COR-L47 (cell line): ENCODE measurements at regions not wholly inside any gene's neighbourhood (a gene's known extent, or its start where the extent isn't known, plus 50 kb on each side); places are given as distances from the start of the nearest gene placed in this dataset.

ENCODE experiments used
- DNase-seq: peaks from one replicate; lab custom pipeline; 2025; lab: John Stamatoyannopoulos, UW

DNA sequence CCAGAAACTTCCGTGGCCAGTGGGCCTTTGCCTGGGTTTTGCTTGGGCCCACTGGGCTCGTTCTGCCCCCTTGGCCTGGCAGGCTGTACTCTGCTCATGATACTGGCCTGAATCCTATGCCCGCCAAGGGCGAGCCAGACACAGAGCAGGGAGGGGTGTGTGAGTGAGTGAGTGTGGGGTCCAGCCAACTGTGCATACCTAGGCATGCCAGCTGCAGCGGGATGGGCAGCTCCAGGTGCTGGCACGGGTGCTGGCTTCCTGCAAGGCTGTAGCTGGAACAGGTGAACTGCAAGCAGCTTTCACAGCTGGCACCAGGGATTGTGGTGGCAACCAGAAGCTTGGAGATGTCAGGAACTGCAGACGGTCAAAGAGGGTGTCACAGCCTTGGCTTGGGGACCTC lies 1276.4 kb downstream of the SLC16A7 start:
- no peak for DNase-seq

DNA sequence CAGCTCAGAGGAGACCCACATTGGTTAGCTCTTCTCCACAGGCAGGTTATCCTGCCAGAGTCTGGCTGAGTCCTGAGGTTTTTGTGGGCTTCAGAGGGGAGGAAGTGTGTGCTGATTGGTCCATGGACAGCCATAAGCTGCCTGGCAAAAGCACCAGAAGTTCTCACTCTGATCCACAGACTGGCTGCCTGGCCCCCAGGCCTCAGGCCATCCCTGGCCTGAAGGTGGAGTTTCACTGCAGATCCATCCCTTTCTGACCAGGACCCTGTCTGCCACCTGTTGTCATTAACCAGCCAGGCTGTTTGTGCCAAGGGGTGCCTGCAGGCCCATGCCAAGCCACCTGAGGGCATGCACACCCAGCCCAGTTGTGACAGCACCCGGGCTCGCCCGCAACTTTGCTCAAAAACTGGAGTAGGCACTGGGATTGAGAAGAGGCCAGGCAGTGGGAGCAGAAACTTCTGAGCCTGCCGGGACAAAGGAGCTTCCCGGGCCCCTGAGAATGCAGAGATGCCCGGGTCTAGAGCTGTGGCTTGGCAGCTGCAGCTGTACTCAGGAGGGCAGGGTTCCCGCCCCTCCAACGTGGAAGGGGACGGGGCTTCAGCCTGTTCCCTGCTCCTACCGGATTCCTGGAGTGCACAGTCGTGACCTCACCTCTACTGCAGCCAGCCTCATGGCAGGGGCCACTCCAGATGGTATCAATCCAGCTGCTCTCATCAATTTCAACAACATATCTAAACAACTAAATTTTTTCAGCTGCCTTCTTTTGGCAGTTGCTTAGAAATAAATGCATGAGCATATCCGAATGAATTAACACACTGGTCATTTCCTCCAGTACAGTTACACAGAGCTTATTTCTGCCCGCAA lies 1277.3 kb downstream of the SLC16A7 start:
- no peak for DNase-seq

DNA sequence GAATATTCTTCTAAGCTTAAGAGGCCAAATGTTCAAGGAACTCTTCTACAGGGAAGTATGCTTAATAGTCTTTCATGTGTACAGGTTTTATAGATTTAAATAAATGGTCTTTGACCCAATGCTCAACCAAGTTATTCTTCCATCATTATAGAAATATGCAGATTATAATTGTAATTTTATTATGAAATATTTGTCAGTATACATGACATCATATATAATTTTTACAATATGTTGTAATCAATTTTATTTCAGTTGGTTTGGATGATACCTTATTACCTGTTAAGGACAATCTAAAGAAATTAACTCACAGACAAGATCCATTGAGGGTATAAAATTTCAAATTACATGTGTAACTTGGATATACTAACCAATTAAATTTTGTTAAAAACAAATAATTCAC lies 1278.3 kb downstream of the SLC16A7 start:
- DNase-seq = no peak

DNA sequence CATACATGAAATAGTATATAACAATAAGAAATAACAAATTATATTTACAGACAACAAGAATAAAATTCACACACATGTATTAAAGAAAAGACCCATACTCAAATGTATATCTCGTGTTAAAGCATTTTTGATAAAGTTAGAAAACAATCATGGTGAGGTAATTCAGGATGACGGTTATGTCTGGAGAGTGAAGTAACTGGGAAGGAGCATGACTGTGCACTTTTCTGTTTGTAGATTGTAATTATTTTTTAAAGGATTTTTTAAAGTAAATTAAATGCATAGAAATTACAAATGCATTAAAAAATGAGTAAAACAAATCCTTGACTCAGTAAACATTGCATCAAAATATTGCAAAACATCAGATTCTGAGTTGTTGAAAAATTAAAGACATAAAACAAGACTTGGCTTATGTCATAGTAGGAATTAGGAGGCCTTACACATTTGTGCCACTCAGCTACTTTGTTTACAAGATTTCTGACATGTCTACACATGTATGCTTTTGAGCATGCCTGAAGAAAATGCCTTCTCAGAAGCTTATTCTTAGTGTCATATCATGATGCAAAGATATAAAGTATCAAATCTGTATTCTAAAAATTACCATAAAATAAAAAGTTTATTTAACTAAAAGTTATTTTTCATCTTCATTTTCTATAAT lies 1325.1 kb downstream of the SLC16A7 start:
- DNase-seq = no peak

DNA sequence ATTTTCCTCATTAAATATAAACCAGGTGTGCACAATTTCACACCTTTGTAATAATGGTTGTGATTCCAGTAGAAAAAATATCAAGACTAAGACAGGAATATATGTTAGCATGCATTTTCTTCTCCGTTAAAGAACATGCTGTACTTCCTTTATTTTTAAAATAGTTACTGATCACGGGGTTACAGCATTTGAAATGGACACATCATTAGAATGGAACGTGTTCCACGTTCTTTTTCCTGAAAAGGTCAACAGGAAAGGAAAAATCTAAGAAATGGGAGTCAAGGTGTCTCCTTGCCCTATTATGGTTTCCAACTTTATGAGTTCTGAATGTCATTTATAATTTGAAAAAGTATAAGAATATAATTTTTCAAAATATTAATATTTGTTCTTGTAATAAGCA lies 1325.7 kb downstream of the SLC16A7 start:
- DNase-seq = no peak

DNA sequence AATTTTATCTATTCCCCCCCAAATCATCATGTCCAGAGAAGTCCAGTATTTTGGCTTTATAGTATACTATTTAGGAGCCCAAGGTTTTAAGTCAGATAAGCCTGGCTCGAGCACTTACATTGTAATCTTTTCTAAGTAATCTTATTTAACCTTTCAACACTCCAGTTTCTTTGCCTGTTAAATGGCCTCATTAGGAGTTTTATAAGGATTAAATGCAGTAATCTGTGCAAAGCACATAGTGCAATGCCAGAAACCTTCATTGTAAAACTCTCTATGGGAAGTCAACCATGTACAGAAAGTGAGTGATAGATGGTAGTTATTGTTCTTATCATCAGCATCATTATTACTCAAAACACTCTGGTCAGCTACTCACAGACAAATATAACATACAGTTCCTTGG lies 1330.4 kb downstream of the SLC16A7 start:
- no peak for DNase-seq

DNA sequence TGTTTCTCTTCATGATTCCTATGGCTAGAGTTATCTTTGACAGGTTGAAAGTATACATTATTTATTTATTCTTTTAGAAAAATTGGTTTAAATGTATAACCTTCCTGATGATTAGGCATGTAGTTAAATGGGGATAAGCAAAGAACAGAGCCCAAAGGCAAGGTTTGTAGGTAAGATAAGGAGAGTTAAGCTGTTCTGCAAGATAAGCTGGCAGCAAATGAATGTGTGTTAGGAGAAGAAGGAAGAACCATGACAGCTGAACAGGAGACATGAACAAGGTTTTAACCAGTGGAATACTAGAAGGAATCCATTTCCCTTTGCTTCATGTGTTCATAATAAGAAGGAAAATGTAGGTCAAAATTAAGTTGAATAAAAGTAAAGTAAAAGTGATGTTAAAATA lies 1330.1 kb upstream of the USP15 start:
- no peak for DNase-seq

DNA sequence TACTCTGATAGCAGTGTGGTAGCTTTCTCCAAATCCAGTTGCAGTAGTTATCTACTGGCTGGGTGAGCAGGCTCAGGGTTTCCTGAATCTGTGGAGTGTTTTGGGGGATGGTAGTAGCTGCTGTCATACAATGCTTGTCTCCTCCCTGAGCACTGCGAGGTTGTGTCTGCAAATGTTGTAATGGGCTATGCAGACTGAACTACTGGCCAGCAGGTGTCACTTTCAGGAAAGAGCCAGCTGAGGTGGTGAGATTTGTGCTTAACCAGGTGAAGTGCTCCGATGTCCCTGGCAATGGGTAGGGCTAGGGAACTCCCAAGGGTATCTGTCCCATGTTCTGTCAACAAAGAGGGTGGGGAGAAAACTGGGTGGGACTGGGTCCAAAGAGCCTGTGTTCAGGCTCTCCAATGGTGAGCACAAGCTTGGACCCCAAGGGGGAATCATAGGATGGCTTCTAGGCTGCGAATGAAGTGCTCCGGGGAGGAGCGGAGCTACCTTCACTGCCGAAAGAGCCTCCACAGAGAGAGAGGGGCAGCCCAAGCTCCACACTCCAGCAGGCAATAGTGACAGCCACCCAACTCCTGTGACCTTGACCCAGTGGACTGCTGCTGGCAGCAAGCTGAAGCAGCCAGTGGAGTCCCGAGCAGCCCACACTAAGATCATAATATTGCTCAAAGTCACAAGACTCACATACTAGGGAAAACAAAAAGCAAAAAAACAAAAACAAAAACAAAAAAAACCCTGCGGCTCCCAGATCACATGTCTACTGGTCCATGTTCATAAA lies 1324.0 kb upstream of the USP15 start:
- DNase-seq = no peak

DNA sequence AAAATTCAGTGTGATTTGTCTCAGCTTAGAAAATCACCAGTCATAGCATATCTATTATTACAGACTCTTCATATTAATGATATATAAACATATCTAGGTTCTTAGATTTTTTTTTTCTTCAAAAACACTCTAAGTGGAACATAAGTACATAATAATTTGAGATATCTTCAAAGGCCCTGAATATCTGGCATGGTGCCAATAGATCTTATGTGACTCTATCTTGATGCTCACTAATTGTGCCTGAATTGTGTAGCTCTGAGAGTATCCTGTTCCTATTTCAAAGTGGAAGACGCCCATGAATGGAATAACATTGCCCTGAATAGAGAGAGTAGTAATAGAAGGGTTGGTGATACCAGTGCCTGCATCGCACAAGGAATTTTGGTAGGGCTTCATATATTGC lies 1312.7 kb upstream of the USP15 start:
- no peak for DNase-seq

DNA sequence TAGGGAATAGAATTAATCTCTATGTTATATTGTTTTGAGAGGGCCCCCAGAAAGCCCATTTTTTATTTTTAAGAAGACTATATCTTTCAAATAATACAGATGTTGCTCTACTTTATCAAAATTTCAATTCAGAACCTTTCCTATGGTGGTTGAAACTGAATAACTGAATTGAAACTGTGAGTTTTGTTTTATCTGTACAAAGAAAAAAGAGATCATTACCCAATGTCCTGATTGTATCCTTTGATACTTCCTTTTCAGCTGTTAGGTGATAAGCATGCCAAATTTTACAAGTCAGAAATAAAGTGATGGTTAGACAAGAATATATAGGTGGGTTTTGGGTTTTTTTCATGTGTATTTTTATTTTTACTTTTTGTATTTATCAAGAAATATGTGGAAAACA lies 1293.1 kb upstream of the USP15 start:
- DNase-seq = no peak

DNA sequence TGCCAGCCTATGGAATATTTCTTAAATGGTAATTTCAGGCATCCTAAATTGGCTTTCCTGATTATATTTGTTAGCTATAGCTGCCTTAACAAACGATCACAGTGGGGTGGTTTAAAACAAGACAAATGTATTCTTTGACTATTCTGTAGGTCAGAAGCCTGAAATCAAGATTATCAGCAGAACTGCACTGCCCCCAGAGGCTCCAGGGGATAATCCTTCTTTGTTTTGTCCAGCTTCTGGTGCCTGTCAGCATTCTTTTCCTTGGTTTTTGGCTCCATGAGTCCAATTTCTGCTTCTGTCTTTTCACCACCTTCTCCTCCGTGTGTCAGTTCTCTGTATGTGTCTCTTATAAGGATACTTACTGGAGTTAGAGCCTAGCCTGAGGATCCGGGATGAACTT lies 1282.2 kb upstream of the USP15 start:
- DNase-seq = no peak

DNA sequence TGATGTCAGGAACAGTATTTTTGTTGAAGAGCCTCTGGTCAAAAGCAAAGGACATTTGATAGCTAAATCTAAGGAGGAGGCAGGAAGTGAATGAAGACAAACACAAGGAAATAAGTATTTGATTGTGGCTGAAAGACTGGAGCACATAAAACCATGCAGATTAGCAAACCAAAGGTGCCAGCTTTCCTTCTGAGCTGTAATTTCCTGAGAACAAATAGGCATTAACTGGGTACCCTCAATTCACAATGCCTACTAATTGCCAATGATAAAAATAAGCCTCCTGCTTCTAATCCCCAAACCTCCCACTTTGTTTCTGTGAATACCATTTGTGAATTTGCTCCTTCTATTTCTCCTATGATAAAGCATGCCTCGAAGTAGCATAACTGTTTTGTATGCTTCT lies 1279.6 kb upstream of the USP15 start:
- DNase-seq = no peak

DNA sequence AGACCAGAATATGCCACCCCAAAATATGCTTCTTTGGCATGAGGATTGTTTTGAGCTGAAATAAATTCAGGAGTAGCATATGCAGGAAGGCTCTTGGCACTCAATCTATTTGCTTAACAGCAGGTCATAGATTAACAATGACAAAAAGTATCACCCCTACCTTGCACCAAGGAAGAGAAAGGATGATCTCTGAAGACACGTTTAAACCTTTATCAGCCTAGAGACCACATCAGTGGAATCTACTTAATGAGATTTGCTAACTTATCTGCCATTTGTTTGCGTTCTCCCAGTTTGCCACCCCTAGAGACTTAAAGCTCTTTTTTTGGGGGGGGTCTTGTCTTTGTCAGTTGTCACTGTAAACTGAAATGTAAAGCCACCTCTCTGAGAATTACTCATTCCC lies 1278.7 kb upstream of the USP15 start:
- no peak for DNase-seq

DNA sequence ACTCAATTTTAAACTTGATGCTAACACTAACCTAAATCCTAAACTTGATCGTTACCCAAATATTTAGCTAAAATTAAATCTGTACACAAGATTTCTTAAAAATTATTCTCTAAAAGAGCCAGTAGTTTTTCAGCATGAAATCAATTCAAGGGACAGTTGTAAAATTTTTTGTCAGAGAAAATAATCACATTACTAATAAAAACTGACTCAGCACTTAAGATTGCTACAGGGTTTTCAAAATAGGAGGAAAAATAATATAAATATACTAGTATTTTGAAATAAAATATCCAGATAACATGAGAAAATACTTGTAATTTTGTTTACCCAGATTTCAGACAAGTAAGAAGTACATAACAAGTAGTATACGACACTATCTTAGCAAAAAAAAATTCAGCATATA lies 1268.1 kb upstream of the USP15 start:
- DNase-seq = no peak

DNA sequence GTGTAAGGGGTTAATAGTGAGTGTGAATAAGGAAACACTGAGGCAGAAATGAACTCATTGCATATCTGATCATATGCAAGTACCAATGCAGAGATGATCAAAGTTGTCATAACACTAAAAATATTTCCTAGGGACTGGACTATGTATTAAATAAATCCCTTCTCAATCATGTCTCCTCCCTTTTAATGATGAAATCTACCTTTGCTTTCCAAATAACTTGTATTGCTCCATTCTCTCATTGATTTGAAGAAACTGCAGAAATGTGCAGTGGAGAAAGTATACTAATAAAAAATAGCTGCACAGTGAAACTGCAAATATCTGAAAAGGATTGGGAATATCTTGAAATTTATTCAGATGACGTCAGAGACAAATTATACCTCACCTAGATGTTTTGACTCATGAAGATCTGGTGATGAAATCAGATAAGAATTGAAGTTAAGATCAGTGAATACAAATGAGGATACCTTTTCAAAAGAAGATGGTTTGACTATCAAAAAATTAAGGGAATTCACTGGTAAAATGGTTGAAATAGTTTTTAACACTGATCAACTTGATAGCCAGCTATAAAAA lies 1264.9 kb upstream of the USP15 start:
- DNase-seq = no peak

DNA sequence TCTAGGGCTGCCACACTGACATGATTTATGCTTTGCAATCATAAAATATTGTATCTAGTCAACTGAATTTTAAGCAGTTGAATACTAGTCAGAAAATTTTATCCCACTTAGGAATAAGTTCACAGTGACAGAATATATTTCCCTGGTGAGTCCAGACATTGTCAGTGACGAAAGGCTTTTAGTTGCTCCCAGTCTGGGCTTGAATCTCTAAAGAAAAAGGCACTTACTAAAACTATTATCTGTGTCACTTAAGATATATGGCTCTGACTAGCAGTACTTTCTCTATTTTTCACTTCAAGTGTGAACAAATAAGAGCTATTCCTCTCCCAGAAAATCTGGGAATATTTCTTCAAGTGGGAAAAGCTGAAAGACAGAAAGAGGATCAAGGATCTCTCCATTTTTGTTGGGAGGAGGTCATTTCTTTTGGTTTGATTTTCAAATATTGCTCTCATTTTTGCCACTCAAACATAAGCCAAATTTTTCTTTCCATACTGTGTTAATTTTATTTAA lies 1262.3 kb upstream of the USP15 start:
- no peak for DNase-seq

DNA sequence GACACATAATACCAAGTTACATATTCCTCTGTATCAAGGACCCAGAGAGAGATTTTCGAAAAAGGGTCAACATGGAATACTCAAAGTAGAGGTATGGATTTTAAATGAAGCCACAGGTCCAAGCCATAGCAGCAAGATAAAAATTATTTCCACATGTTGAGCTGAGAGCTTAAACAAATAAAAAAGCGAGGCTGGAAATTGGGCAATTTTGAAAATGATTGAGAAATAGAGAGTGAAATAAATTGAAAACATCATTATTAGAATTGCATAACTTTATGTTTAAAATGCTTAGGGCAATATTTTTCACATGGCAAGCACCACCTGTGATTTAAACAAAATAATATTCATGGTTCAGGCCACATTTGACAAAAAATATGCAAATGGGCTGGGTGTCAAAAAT lies 1251.0 kb upstream of the USP15 start:
- no peak for DNase-seq

DNA sequence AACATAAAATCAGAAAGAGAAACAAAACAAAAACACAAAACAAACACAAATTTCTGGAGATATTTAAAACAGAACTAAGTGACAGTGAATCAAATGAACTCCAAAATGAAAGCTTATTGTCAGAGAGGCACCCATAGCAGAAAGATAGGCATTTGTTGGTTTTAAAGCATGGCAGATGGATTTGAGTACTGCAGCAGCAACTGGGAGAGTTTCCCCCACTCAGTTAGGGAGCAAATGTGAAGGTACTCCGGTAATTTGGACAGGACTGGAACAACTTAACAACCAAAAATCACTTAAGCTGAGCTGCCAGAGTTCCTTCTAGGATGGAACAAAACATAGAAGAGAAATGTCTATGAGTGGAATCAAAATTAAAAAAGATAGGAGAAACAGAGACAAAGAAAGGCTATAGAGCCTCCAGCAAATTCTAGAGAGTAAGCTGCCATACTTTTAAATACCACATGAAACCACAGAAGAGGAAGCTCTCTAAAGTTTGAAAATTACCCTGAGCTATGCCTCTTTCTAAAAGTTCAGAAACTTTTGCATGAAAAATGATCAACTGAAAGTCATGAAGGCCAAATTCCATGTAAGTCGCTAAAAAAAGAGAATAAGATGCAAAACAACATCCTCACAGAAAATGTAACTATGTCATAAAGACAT lies 1248.3 kb upstream of the USP15 start:
- DNase-seq = no peak

DNA sequence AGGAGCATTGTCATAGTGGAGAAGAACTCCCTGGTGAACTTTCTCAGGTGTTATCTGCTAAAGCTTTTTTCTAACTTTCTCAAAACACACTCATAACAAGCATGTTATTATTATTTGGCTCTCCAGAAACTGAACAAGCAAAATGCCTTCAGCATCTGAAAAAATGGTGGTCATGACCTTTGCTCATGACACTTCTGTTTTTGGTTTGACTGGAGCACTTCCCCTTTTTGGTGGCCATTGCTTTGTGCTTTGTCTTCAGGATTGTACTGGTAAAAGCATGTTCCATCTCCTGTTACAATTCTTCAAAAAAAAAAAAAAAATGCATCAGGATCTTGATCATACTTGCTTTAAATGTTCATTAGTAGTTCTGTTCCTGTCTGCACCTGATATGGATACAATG lies 1241.6 kb upstream of the USP15 start:
- no peak for DNase-seq

DNA sequence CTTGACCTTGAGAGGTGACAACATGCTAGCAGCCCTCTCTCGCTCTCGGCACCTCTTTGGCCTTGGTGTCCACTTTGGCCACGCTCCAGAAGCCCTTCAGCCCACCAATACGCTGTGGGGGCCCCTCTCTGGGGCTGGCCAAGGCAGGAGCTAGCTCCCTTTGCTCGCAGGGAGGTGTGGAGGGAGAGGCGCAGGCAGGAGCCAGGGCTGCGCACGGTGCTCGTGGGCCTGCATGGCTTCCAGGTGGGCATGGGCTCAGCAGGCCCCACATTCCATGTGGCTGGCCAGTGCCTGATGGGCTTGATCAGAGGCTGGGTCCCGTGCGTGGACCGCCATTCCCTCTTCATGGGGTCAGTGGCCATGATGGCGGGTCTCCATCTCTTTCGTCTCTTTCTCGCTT lies 1237.0 kb upstream of the USP15 start:
- DNase-seq = no peak

DNA sequence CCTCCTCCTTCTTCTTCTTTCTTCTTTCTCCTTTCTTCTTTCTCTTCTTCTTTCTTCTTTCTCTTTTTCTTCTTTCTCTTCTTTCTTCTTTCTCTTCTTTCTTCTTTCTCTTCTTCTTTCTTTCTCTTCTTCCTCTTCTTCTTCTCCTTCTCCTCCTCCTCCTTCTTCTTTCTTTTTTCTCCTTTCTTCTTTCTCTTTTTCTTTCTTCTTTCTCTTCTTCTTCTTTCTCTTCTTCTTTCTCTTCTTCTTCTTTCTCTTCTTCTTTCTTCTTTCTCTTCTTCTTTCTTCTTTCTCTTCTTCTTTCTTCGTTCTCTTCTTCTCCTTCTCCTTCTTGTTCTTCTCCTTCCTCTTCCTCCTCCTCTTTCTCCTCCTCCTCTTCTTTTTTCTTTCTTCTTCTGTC lies 1230.7 kb upstream of the USP15 start:
- no peak for DNase-seq

DNA sequence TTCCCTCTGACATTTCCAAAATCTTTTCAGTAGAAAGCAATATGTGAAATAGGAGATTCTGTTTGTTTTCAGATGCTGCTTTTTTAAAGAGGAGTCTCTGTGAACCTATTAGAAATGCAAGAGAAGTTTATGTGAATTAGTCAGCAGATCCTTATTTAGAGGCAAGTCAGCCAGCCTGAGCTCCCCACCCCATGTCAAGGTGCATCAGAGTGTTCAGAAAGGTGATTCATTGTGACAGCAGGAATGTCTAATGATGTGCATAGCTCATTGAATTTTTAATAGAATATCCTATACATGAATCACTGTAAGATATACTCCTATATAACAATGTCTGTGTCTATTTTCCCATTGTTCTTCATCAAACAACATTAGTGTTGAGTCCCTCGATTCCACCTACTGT lies 1222.4 kb upstream of the USP15 start:
- no peak for DNase-seq
